Activated T-cell treated with anti-CD3 and anti-CD28 coated beads for 48 hours (primary cell): ENCODE measurements at regions not wholly inside any gene's neighbourhood (a gene's known extent, or its start where the extent isn't known, plus 50 kb on each side); places are given as distances from the start of the nearest gene placed in this dataset.
"Not testable (repeated sequence)": the region's sequence is repeated elsewhere in the genome, so short reads cannot be mapped to it uniquely, and the experiment has no call there.

Experiments
- DNase-seq: peaks from one replicate; pipeline ENCODE4 v3.0.0-alpha.2; 2020; ENCODE audit warnings: low read depth

GRCh38 chr7:17053164-17053563 is 171.4 kb upstream of the AGR3 start:
- DNase-seq: not testable (repeated sequence)

DNA sequence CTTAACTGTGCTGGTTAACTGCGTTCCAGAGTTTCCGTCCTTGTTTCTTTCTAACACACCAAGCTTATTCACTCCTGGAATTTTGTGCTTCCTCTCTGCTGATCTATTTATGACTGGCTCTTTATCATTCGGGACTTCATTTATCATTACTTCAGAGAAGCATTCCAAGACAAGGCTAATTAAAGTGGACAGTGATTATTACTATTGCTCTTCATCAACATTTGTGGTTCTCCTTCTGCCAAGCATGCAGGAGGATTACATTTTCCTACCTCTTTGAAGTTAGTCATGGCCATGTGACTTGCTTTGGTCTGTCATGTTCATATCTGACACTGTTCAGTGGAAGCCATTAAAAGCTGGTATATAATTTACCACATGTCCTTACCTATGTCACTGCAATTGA is 172.4 kb upstream of the AGR3 start:
- DNase-seq: no peak

GRCh38 chr7:17054836-17055235 is 173.1 kb upstream of the AGR3 start:
- no peak for DNase-seq

DNA sequence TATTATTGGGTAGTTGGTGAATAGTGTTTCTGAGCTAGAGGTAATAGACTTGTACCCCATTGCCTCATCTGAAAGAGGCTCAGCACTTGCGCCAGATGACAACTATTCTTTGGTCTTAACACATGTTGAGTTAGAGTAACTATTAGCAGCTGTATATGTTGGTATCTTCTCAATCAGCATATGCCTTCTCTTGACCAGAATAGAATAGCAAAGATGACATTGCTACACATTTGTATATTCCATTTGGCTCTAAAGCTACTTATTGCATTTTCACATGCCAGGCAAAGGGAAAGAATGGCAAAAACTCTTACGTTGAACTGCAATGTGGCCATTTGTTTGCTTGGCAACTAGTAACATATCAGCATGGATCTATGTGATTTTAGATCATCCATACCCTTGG is 173.8 kb upstream of the AGR3 start:
- no peak for DNase-seq

GRCh38 chr7:17056491-17057142 is 174.8 kb upstream of the AGR3 start:
- DNase-seq: no peak

DNA sequence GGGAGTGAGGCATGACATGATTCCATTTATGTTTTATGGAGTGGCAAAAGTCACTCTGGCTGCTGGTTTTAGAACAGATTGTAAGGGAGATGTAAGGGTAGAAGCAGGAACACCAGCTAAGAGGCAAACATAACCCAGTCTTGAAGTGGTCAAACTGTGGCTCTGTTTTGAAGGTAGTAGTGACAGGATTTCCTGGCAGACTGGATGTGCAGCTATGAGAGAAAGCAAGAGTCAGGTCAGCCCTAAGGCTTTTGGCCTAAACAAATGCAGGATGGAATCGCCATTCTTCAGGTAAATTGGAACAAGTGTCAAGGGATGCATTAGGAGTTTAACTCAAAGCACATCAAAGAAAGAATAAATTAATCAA is 175.3 kb upstream of the AGR3 start:
- DNase-seq: no peak

GRCh38 chr7:17058568-17058967 is 176.8 kb upstream of the AGR3 start:
- no peak for DNase-seq

- DNase-seq: no peak
Measured at GRCh38 chr7:17060051-17060450, 178.3 kb upstream of the AGR3 start.

GRCh38 chr7:17061443-17061842 is 179.7 kb upstream of the AGR3 start:
- no peak for DNase-seq

GRCh38 chr7:17062151-17063044 is 180.6 kb upstream of the AGR3 start:
- DNase-seq: no peak

DNA sequence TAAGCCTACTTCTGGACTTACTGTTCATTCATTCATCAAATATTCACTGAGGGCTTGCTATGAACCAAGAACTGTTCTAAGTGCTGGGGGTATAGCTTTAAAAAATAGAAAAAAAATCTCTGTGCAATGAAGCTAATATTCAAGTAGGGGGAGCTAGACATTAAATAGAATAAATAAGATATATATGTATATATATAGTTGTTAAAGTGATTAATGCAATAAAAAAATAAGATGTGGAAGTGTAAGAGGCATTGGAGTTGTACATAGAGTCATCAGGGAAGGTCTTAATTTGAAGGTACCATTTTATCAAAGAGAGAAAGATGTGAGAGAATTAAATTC is 181.2 kb upstream of the AGR3 start:
- DNase-seq: no peak

DNA sequence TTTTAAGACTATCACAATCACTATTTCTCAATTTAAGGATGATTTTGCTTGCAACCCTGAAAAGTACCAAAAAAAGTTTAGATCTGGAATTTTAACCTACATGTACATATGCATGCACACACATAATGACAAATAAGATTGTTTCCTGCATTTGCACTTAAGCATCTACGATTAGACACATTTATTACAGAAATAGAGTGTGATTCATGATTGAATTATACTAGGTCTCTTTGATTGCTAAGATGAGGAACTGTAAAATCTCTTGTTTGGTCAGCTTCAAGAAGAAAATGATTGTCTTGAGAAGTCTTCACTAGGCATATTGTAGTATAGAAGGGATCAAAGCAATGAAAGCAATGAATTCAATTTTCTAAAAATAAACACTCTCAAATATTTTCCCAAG is 185.9 kb upstream of the AGR3 start:
- no peak for DNase-seq

GRCh38 chr7:17069146-17069545 is 187.4 kb upstream of the AGR3 start:
- DNase-seq: no peak

DNA sequence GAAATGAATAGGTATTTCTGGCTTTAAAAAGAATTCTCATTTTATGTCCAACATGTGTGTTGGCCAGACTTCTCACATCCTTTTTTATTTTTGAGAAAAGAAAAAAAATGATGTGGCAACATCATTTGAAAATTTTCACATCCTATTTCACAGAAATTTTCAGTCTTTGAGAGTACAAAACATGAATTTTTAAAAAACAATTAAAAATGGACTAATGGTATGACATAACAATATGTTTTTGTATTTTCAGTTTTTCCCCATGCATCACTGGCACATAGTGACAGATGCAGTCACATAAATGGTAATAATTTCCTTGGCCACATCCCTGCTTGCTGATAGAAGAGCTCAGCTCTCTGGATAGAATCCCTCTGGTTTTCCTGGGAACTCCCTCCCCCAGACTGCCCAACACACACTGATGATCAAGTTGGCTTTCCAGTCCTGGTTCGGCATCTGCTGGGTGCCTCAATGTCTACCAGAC is 188.5 kb upstream of the AGR3 start:
- DNase-seq: no peak

DNA sequence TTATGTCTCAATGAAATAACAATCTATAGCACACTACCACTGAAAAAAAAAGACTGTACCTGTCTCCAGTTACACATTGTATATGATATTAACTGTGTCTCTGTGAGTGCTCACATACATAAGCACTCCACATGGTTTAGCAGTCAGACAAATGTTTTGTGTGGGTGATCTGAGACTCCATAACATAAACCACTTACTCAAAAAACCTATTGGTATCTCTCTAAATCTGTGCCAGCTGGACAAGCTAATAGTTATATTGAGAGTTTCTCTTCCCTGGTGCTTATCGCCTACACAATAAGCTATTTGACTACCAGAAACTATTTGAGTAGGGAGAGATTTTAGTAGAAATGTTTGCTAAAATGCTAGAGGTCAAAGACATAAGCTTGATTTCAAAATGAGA is 190.1 kb upstream of the AGR3 start:
- DNase-seq: no peak

GRCh38 chr7:17075601-17076255 is 193.9 kb upstream of the AGR3 start:
- no peak for DNase-seq

GRCh38 chr7:17078298-17078697 is 196.5 kb upstream of the AGR3 start:
- DNase-seq: no peak

GRCh38 chr7:17083392-17084165 is 201.8 kb upstream of the AGR3 start:
- DNase-seq: no peak

- no peak for DNase-seq
Measured at GRCh38 chr7:17084166-17084475, 202.3 kb upstream of the AGR3 start.

DNA sequence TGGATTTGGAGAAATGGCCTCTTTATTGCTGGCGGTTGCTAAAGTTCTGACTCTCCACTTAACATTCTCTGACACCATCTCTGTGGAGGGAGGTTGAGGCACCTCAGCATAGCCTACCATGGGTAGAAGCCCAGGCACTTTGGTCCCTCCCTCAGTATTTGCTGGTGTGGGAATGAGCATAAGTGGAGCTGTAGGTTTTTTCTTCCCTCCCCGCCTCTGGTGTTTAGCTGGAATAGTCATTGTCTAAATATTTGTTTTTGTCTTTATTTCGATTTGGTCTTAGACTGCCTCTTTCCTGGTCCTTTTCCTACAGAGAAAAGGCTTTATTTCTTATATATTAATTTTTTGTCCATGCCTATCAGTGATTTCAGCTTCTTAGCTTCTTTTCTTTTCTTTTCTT is 203.4 kb upstream of the AGR3 start:
- no peak for DNase-seq

DNA sequence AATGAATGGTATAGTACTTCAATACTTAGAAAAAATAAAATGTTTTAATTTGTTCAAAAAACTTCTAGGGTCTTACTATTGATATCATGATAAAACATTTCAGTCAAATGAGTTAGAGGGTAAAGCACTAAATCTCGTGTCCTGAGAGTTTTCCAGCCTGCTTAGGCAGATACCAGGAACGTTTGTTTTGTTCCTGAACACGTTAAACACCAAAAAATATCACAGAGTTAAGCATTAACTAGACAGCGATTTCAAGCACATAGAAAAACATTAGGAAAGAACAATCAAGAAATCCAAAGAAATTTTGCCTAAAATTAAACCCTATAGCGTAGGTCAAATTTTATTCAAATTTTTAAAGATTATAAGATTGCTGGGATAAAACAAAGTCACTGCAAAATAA is 204.6 kb upstream of the AGR3 start:
- DNase-seq: no peak

- no peak for DNase-seq
Measured at GRCh38 chr7:17090751-17091150, 207.7 kb upstream of the AHR start.

DNA sequence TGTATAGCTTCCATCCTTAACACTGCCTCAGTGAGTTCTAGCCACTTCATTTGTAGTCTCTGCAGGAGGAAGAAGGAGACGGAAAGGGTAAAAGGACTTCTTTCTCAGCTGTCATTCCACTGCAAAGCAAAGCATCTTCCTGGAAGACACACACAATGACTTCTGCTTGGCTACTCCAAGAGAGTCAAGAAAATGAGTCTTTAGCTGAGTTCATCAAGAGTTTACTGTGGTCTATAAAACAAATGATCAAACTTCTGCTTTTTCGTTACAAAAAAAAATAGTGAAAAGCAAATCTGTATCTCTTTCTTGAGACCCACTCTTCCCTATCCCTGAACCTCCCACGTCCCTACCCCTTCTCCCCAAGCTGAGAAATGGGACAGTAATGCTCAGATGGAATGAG is 205.0 kb upstream of the AHR start:
- DNase-seq: no peak
